MM.1S (cell line): ENCODE measurements at regions not wholly inside any gene's neighbourhood (a gene's known extent, or its start where the extent isn't known, plus 50 kb on each side); places are given as distances from the start of the nearest gene placed in this dataset.

Experiments used
- CTCF ChIP-seq: fragments of 300-600 bp; sonication (generic); IDR thresholded peaks from 2 replicates; pipeline ENCODE4 v1.5.1; 2016; ENCODE audit warnings: antibody characterized with exemption, low read length, mixed read lengths
- EZH2 ChIP-seq: fragments of 300-600 bp; sonication (generic); optimal IDR thresholded peaks from 2 replicates; pipeline ENCODE3; 2017; ENCODE audit warnings: low read depth, mild to moderate bottlenecking, antibody characterized with exemption, low read length, mixed read lengths
- EZH2phosphoT487 ChIP-seq: fragments of 300-600 bp; sonication (generic); IDR thresholded peaks from 2 replicates; pipeline ENCODE4 v1.6.1; 2018; ENCODE audit warnings: antibody characterized with exemption, low read length

GRCh38 chr1:164233149-164233548, 325.8 kb upstream of the PBX1 start:
- TF ChIP-seq CTCF (no peak), EZH2 (no peak), EZH2phosphoT487 (no peak)
